ENCODE measurements at regions not wholly inside any gene's neighbourhood (a gene's known extent, or its start where the extent isn't known, plus 50 kb on each side); places are given as distances from the start of the nearest gene placed in this dataset.

- TF ChIP-seq REST (IDR thresholded peaks at IDR 0.05): no peak
- peak; percentile 30 for TF ChIP-seq SP1 (IDR thresholded peaks at IDR 0.05)
- no peak for TF ChIP-seq CTCF (IDR thresholded peaks at IDR 0.05; ENCODE audit: low read depth, low read length, missing input control)
- no peak for TF ChIP-seq JUND (IDR thresholded peaks at IDR 0.05)
- no peak for TF ChIP-seq RAD21 (IDR thresholded peaks at IDR 0.05)
- no peak for TF ChIP-seq FOXA2 (IDR thresholded peaks at IDR 0.05)
- no peak for TF ChIP-seq MAX (IDR thresholded peaks at IDR 0.05)
Observed at GRCh38 chr2:41926614-41927580, 120.9 kb upstream of the PKDCC start.
